Aorta (tissue), 5 donors: ENCODE measurements at regions not wholly inside any gene's neighbourhood (a gene's known extent, or its start where the extent isn't known, plus 50 kb on each side); places are given as distances from the start of the nearest gene placed in this dataset.

ENCODE experiments used
- ATAC-seq: fragments of 200-7000 bp; cut with Tn5 transposase; one replicate; pipeline ENCODE4 v1.9.1; 2022; ENCODE audit warnings: moderate library complexity; ENCODE audit not compliant: low FRiP score
- DNase-seq, 2 donors: peaks; one replicate each; pipeline ENCODE4 v3.0.0-alpha.2; 2020
- H3K27ac ChIP-seq, 2 donors: one replicate each; pipeline ENCODE4 v1.5.1; 2013; ENCODE audit warnings: low read length in 2 of 2, mild to moderate bottlenecking in 2 of 2, moderate library complexity in 2 of 2, control low read depth in 1 of 2, inconsistent platforms in 1 of 2, low read depth in 1 of 2
- H3K27me3 ChIP-seq, 2 donors: one replicate each; pipeline ENCODE4 v1.6.1; 2013; ENCODE audit warnings: control low read depth in 1 of 2, low read length in 1 of 2, mild to moderate bottlenecking in 1 of 2, moderate library complexity in 1 of 2; ENCODE audit not compliant: insufficient read depth in 2 of 2, control insufficient read depth in 1 of 2
- H3K36me3 ChIP-seq, 2 donors: one replicate each; pipeline ENCODE4 v1.6.1; 2013; ENCODE audit warnings: control low read depth in 1 of 2, low read length in 1 of 2, mild to moderate bottlenecking in 1 of 2; ENCODE audit not compliant: insufficient read depth in 2 of 2, control insufficient read depth in 1 of 2
- H3K4me1 ChIP-seq, 2 donors: one replicate each; pipeline ENCODE4 v1.6.1; 2013; ENCODE audit warnings: low read length in 2 of 2, control low read depth in 1 of 2, mild to moderate bottlenecking in 1 of 2, moderate library complexity in 1 of 2; ENCODE audit not compliant: insufficient read depth in 2 of 2, control insufficient read depth in 1 of 2
- H3K4me3 ChIP-seq, 2 donors: one replicate each; pipeline ENCODE4 v1.5.1; 2013; ENCODE audit warnings: low read length in 2 of 2, control low read depth in 1 of 2, mild to moderate bottlenecking in 1 of 2
- H3K9me3 ChIP-seq: one replicate; pipeline ENCODE4 v1.6.1; 2013; ENCODE audit warnings: mild to moderate bottlenecking, low read length; ENCODE audit not compliant: control insufficient read depth
- WGBS, 2 donors: extraction: QIAGEN DNeasy Blood & Tissue Kit; methylation state at CpG; one replicate each; pipeline ENCODE4 v1.1.7; 2013; 5-methylcytosine and 5-hydroxymethylcytosine counted together
- intact Hi-C, 2 donors: fragments of 100-400 bp; cut with DNase I; formaldehyde crosslinking; loops; one replicate each; pipeline versions ENCODE4 v1.14.2 to v1.15.0; 2022
- donor health status: healthy with polysubstance abuse.
- donor health status: Bipolar disorder and iron deficiency.
- donor health status: DM: no; HTN: no; CAD: no.
- donor health status: DM: no; HTN: no; CAD: no.
- donor health status: DM: yes; HTN: yes; CAD: no.

DNA sequence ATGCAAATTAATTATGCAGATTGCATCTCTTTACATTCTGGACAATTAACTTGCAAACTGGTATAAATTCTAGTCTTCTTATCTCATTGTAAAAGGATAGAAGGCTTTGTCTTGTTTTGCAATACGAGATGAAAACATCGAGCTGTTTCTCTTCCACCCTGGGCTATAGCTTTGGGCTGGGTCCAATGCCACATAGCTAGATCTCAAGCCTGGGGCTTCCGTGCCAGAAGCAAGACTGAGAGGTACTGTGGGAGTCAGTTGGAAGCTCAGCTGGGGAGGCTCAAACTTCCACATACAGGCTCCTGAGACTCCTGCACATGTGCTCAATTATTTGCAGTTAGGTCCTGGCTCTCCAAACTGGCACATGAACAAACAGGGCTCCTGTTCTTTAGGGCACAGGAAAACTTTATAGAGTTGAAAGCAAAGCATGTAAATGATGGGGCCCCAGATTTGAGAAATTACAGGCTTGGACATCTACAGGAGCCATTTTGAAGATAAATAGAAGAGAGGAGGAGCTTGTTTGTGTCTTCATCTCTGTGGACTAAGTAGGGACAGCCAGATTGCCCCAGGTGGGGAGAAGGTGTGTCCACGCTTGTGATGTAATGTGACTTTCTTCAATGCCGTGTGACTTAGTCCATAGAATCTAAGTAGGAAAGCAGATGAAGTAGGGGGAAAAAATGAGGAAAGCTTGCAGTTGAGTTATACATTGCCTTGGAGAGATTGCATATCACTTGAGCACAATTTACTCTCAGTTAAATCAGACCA is 65.9 kb upstream of the SIPA1L2 start:
- 64 to 73% methylated on average over 5 of the region's 5 CpGs for WGBS, 2 donors
- no peak overlapping the region for H3K4me3 ChIP-seq
- DNase-seq (no peak), ATAC-seq (peak; percentile 23)
- no peaks in the 10 kb centered on the region for H3K9me3 ChIP-seq
- H3K4me1 ChIP-seq = no peaks in the 10 kb centered on the region
- intact Hi-C loops = no loop called here
- H3K27ac ChIP-seq = no peak overlapping the region
- no peaks in the 10 kb centered on the region for H3K27me3 ChIP-seq
- no peaks in the 10 kb centered on the region for H3K36me3 ChIP-seq

DNA sequence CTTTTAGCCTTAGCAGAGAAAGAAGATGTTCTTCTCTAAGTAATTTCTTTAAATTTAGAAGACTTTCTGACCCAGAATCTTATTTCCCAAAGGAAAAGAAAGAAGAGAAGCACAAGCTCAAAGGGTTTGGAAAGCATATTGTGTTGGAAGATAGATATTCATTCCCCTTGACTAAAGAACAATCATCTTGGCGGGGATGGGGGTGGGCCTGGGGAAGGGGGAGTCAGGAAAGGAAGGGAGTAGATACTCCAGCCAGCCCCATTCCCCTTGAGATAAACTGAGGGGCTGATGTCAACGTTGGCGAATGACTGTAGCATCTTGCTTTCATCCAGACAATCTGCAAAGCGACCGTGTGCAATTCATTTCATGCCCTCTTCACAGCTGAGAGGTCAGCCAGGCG is 66.5 kb upstream of the SIPA1L2 start:
- no peak overlapping the region for H3K27ac ChIP-seq
- 79 to 85% methylated on average over 6 of the region's 6 CpGs for WGBS, 2 donors
- ATAC-seq (no peak), DNase-seq (no peak)
- H3K4me3 ChIP-seq = no peak overlapping the region
- H3K27me3 ChIP-seq = no peaks in the 10 kb centered on the region
- H3K9me3 ChIP-seq = no peaks in the 10 kb centered on the region
- intact Hi-C loops = no loop called here
- H3K4me1 ChIP-seq = no peaks in the 10 kb centered on the region
- no peaks in the 10 kb centered on the region for H3K36me3 ChIP-seq

DNA sequence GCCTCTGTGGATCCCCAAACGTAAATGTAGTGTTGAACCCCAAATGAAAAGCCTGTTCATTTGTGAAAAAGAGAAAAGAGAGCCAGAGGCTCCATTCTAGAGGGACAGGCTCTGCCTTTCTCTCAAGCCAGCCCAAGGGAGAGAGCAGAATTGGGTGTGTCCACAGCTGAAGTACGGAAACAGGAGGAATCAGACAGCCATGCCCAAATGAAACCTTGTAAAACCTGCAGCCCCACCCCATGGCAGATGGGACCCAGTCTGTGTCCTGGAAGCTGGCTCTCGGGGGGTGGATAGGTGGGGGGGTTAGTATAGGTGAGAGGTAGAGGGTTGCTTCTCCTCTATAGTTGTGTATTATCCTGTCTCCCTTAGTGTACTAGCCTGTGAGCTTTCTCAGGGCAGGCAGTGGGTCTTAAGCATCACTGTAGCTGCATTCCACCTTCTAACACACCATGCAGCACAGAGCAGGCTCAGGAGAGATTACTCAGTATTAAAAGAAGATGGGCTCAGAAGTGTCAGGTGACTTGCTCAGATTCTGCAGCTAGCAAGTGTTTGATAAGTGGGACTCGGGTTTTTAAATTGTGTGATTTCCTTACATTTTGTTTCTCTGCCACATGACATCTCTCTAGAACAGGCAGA is 67.4 kb upstream of the SIPA1L2 start:
- Histone ChIP-seq H3K27me3 (no peaks in the 10 kb centered on the region), H3K4me1 (no peaks in the 10 kb centered on the region), H3K9me3 (no peaks in the 10 kb centered on the region), H3K4me3 (no peak overlapping the region), H3K36me3 (no peaks in the 10 kb centered on the region), H3K27ac (no peak overlapping the region)
- DNase-seq (no peak), ATAC-seq (no peak)
- intact Hi-C loops = no loop called here
- WGBS, 2 donors = 80 to 88% methylated on average over 4 of the region's 4 CpGs

DNA sequence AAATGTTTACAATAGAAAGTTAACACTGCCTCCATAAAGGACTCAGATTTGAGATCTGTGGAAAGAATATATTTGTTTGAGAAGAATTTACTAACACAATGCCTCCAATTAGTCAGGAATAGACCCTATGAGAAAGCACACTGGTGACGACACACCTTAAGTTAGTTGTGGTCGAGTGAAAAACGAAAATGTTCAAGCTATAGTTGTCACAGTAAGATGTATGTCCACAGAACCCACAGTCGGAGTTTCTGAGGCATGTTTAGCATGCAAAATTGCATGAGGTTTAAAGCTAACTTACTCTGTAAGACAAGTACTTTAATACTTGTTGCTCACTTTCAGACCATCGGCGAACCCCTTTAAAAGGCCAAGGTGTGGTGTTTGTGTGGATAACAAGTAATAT is 69.9 kb upstream of the SIPA1L2 start:
- intact Hi-C loops = no loop called here
- 60 to 66% methylated on average over 6 of the region's 6 CpGs for WGBS, 2 donors
- Histone ChIP-seq H3K36me3 (no peaks in the 10 kb centered on the region), H3K27me3 (no peaks in the 10 kb centered on the region), H3K27ac (no peak overlapping the region), H3K4me1 (no peaks in the 10 kb centered on the region), H3K9me3 (no peaks in the 10 kb centered on the region), H3K4me3 (no peak overlapping the region)
- DNase-seq (no peak), ATAC-seq (no peak)

GRCh38 chr1:232702911-232703310 is 73.0 kb upstream of the SIPA1L2 start:
- intact Hi-C loops = no loop called here
- 88 to 89% methylated on average over 5 of the region's 5 CpGs for WGBS, 2 donors

GRCh38 chr1:232704256-232704655 is 74.3 kb upstream of the SIPA1L2 start:
- intact Hi-C loops = no loop called here
- H3K9me3 ChIP-seq = no peaks in the 10 kb centered on the region
- DNase-seq = no peak
- H3K36me3 ChIP-seq = no peaks in the 10 kb centered on the region
- no peak overlapping the region for H3K27ac ChIP-seq
- ATAC-seq = peak; percentile 21
- no peak overlapping the region for H3K4me3 ChIP-seq
- 58 to 62% methylated on average over 2 of the region's 2 CpGs for WGBS, 2 donors
- no peaks in the 10 kb centered on the region for H3K4me1 ChIP-seq
- H3K27me3 ChIP-seq = no peaks in the 10 kb centered on the region

More at GRCh38 chr1:232702911-232703310, 73.0 kb upstream of the SIPA1L2 start:
- Histone ChIP-seq H3K27ac (no peak overlapping the region), H3K36me3 (no peaks in the 10 kb centered on the region), H3K9me3 (no peaks in the 10 kb centered on the region), H3K27me3 (no peaks in the 10 kb centered on the region), H3K4me1 (no peaks in the 10 kb centered on the region), H3K4me3 (no peak overlapping the region)
- no peak for DNase-seq
- ATAC-seq = no peak

- ATAC-seq = peak; percentile 87
- Histone ChIP-seq H3K27me3 (no peaks in the 10 kb centered on the region), H3K36me3 (no peaks in the 10 kb centered on the region), H3K27ac (no peak overlapping the region), H3K9me3 (no peaks in the 10 kb centered on the region), H3K4me3 (no peak overlapping the region), H3K4me1 (no peaks in the 10 kb centered on the region)
- WGBS, 2 donors = 64% methylated on average over 7 of the region's 7 CpGs
- no peak for DNase-seq
- intact Hi-C loops = no loop called here
These were observed 75.1 kb upstream of the SIPA1L2 start for GRCh38 chr1:232704694-232705680.

- Histone ChIP-seq H3K4me3 (no peak overlapping the region), H3K27me3 (no peaks in the 10 kb centered on the region), H3K9me3 (no peaks in the 10 kb centered on the region), H3K4me1 (no peaks in the 10 kb centered on the region), H3K27ac (no peak overlapping the region), H3K36me3 (no peaks in the 10 kb centered on the region)
- DNase-seq (no peak), ATAC-seq (no peak)
- WGBS, 2 donors = 66 to 74% methylated on average over 7 of the region's 7 CpGs
- intact Hi-C loops = no loop called here
These were observed 76.1 kb upstream of the SIPA1L2 start for GRCh38 chr1:232705815-232706575.
